ENCODE measurements at regions not wholly inside any gene's neighbourhood (a gene's known extent, or its start where the extent isn't known, plus 50 kb on each side); places are given as distances from the start of the nearest gene placed in this dataset.

DNA sequence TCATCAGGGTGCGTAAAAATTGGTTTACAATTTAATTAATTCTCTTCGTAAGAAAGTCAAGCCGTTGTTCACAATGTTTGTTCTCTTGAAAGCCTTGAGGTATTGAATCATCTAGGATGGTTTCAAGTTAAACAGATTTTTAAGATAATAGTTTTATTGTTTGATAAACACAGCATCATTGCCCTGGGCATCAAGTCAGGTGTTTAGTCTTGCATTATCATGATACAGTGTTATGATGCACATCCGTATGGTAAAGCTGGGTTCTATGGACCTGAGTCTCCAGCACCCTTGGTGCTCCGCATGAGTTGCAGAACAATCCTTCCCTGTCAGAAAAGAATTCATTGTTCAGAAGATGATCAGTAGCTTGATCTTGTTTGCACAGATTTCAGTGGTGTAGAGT is 359.5 kb downstream of the LMO4 start:
- no peak overlapping the region for H3K4me3 ChIP-seq (ENCODE audit: low read length)
- Mint-ChIP-seq H3K4me1 (no peaks in the 10 kb centered on the region), H3K36me3 (no peaks in the 10 kb centered on the region), H3K27ac (no peak overlapping the region), H3K4me3 (no peak overlapping the region), H3K9me3 (peaks cover 0 to 3% (median 0%) of the 10 kb centered on the region in 11 donors), H3K27me3 (peaks cover 0 to 23% (median 6%) of the 10 kb centered on the region in 5 donors)
- ChIA-PET POLR2A (no interaction called here), CTCF (no interaction called here)
- ATAC-seq (no peak), DNase-seq (no peak)
- intact Hi-C loops (cut with micrococcal nuclease), result no loop called here
- H3K36me3 ChIP-seq (ENCODE audit: control insufficient read depth in 2 of 3, insufficient read depth in 3 of 3, low read length in 3 of 3), result no peaks in the 10 kb centered on the region
- no peak overlapping the region for H3K27ac ChIP-seq (ENCODE audit: low read depth, low read length)
- H3K9me3 ChIP-seq (ENCODE audit: control insufficient read depth in 2 of 3, low read length in 3 of 3), result no peaks in the 10 kb centered on the region
- no peaks in the 10 kb centered on the region for H3K27me3 ChIP-seq (ENCODE audit: control insufficient read depth in 2 of 2, insufficient read depth in 2 of 2, low read length in 2 of 2)
- no peaks in the 10 kb centered on the region for H3K4me1 ChIP-seq (ENCODE audit: control insufficient read depth in 2 of 2, insufficient read depth in 2 of 2, low read length in 2 of 2)

- no peak overlapping the region for H3K27ac Mint-ChIP-seq
- H3K4me1 Mint-ChIP-seq, result no peaks in the 10 kb centered on the region
- H3K9me3 Mint-ChIP-seq, result peaks cover 0 to 6% (median 0%) of the 10 kb centered on the region in 11 donors
- Histone ChIP-seq H3K36me3 (ENCODE audit: control insufficient read depth in 2 of 3, insufficient read depth in 3 of 3, low read length in 3 of 3) (no peaks in the 10 kb centered on the region), H3K27ac (ENCODE audit: low read depth, low read length) (no peak overlapping the region), H3K4me3 (ENCODE audit: low read length) (no peak overlapping the region), H3K27me3 (ENCODE audit: control insufficient read depth in 2 of 2, insufficient read depth in 2 of 2, low read length in 2 of 2) (no peaks in the 10 kb centered on the region), H3K9me3 (ENCODE audit: control insufficient read depth in 2 of 3, low read length in 3 of 3) (no peaks in the 10 kb centered on the region), H3K4me1 (ENCODE audit: control insufficient read depth in 2 of 2, insufficient read depth in 2 of 2, low read length in 2 of 2) (no peaks in the 10 kb centered on the region)
- ATAC-seq (no peak), DNase-seq (no peak)
- H3K4me3 Mint-ChIP-seq, result no peak overlapping the region
- ChIA-PET POLR2A (no interaction called here), CTCF (no interaction called here)
- intact Hi-C loops (cut with micrococcal nuclease), result no loop called here
- H3K27me3 Mint-ChIP-seq, result peaks cover 0 to 21% (median 6%) of the 10 kb centered on the region in 5 donors
- H3K36me3 Mint-ChIP-seq, result no peaks in the 10 kb centered on the region
These were observed 360.8 kb downstream of the LMO4 start for GRCh38 chr1:87689487-87689886.

GRCh38 chr1:87696483-87696882 is 367.8 kb downstream of the LMO4 start:
- no peaks in the 10 kb centered on the region for H3K36me3 ChIP-seq (ENCODE audit: control insufficient read depth in 2 of 3, insufficient read depth in 3 of 3, low read length in 3 of 3)
- DNase-seq, result no peak
- ATAC-seq, result no peak
- Mint-ChIP-seq H3K36me3 (peaks cover 0 to 4% (median 0%) of the 10 kb centered on the region in 5 donors), H3K27me3 (peaks cover 0 to 4% (median 3%) of the 10 kb centered on the region in 5 donors), H3K9me3 (peaks cover 2 to 24% (median 9%) of the 10 kb centered on the region in 11 donors), H3K4me1 (no peaks in the 10 kb centered on the region), H3K4me3 (no peak overlapping the region), H3K27ac (no peak overlapping the region)
- no peaks in the 10 kb centered on the region for H3K27me3 ChIP-seq (ENCODE audit: control insufficient read depth in 2 of 2, insufficient read depth in 2 of 2, low read length in 2 of 2)
- POLR2A ChIA-PET, result no interaction called here
- no peak overlapping the region for H3K27ac ChIP-seq (ENCODE audit: low read depth, low read length)
- no peak overlapping the region for H3K4me3 ChIP-seq (ENCODE audit: low read length)
- CTCF ChIA-PET, result no interaction called here
- H3K4me1 ChIP-seq (ENCODE audit: control insufficient read depth in 2 of 2, insufficient read depth in 2 of 2, low read length in 2 of 2), result no peaks in the 10 kb centered on the region
- no peaks in the 10 kb centered on the region for H3K9me3 ChIP-seq (ENCODE audit: control insufficient read depth in 2 of 3, low read length in 3 of 3)
- intact Hi-C loops (cut with micrococcal nuclease), result loop anchor here in 1 of 2 donors (10.0 kb wide), 1 partner anchor 402 kb away; no protein-coding TSS in a partner anchor

GRCh38 chr1:87702455-87702854 is 373.8 kb downstream of the LMO4 start:
- H3K27ac ChIP-seq (ENCODE audit: low read depth, low read length), result no peak overlapping the region
- peaks cover 0 to 8% (median 0%) of the 10 kb centered on the region in 5 donors for H3K36me3 Mint-ChIP-seq
- no peak for ATAC-seq
- H3K27me3 ChIP-seq (ENCODE audit: control insufficient read depth in 2 of 2, insufficient read depth in 2 of 2, low read length in 2 of 2), result no peaks in the 10 kb centered on the region
- no peaks in the 10 kb centered on the region for H3K4me1 ChIP-seq (ENCODE audit: control insufficient read depth in 2 of 2, insufficient read depth in 2 of 2, low read length in 2 of 2)
- DNase-seq, result no peak
- H3K4me3 Mint-ChIP-seq, result no peak overlapping the region
- intact Hi-C loops (cut with micrococcal nuclease), result no loop called here
- no peak overlapping the region for H3K4me3 ChIP-seq (ENCODE audit: low read length)
- CTCF ChIA-PET, result no interaction called here
- H3K27ac Mint-ChIP-seq, result no peak overlapping the region
- no peaks in the 10 kb centered on the region for H3K36me3 ChIP-seq (ENCODE audit: control insufficient read depth in 2 of 3, insufficient read depth in 3 of 3, low read length in 3 of 3)
- no peaks in the 10 kb centered on the region for H3K4me1 Mint-ChIP-seq
- no peaks in the 10 kb centered on the region for H3K9me3 ChIP-seq (ENCODE audit: control insufficient read depth in 2 of 3, low read length in 3 of 3)
- peaks cover 0 to 36% (median 14%) of the 10 kb centered on the region in 11 donors for H3K9me3 Mint-ChIP-seq
- peaks cover 0 to 4% (median under 1%) of the 10 kb centered on the region in 5 donors for H3K27me3 Mint-ChIP-seq
- POLR2A ChIA-PET, result no interaction called here

GRCh38 chr1:87705233-87705632 is 376.6 kb downstream of the LMO4 start:
- Mint-ChIP-seq H3K4me1 (no peaks in the 10 kb centered on the region), H3K27ac (no peak overlapping the region), H3K4me3 (no peak overlapping the region), H3K9me3 (peaks cover 0 to 23% (median 9%) of the 10 kb centered on the region in 11 donors), H3K36me3 (peaks cover 0 to 4% (median 0%) of the 10 kb centered on the region in 5 donors), H3K27me3 (peaks cover 0 to 7% (median 0%) of the 10 kb centered on the region in 5 donors)
- no peaks in the 10 kb centered on the region for H3K9me3 ChIP-seq (ENCODE audit: control insufficient read depth in 2 of 3, low read length in 3 of 3)
- intact Hi-C loops (cut with micrococcal nuclease), result no loop called here
- ChIA-PET POLR2A (no interaction called here), CTCF (no interaction called here)
- no peaks in the 10 kb centered on the region for H3K4me1 ChIP-seq (ENCODE audit: control insufficient read depth in 2 of 2, insufficient read depth in 2 of 2, low read length in 2 of 2)
- no peaks in the 10 kb centered on the region for H3K27me3 ChIP-seq (ENCODE audit: control insufficient read depth in 2 of 2, insufficient read depth in 2 of 2, low read length in 2 of 2)
- H3K27ac ChIP-seq (ENCODE audit: low read depth, low read length), result no peak overlapping the region
- ATAC-seq (no peak), DNase-seq (no peak)
- no peak overlapping the region for H3K4me3 ChIP-seq (ENCODE audit: low read length)
- no peaks in the 10 kb centered on the region for H3K36me3 ChIP-seq (ENCODE audit: control insufficient read depth in 2 of 3, insufficient read depth in 3 of 3, low read length in 3 of 3)

DNA sequence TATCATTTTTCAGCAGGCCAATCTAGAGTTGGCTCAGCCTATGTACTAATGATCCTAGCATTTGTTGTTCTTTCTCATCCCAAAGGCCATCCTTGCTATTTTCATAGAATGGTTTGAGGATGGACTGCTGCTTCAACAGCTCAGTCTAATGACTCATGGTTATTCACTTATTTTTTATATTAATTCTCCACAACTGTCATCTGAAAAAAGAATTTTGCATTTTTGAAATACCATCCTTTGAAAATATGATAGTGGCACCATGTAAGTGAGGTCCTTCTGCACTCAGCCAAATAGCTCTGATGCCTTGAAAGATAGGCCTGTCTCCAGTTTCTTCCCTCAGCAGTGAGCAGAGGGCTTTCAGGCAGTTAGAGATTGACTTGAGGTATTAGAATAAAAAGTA is 377.5 kb downstream of the LMO4 start:
- ATAC-seq (no peak), DNase-seq (no peak)
- no peak overlapping the region for H3K4me3 ChIP-seq (ENCODE audit: low read length)
- H3K4me3 Mint-ChIP-seq, result no peak overlapping the region
- no peaks in the 10 kb centered on the region for H3K9me3 ChIP-seq (ENCODE audit: control insufficient read depth in 2 of 3, low read length in 3 of 3)
- H3K27ac ChIP-seq (ENCODE audit: low read depth, low read length), result no peak overlapping the region
- intact Hi-C loops (cut with micrococcal nuclease), result no loop called here
- H3K27me3 Mint-ChIP-seq, result peaks cover 0 to 7% (median 0%) of the 10 kb centered on the region in 5 donors
- no peaks in the 10 kb centered on the region for H3K27me3 ChIP-seq (ENCODE audit: control insufficient read depth in 2 of 2, insufficient read depth in 2 of 2, low read length in 2 of 2)
- peaks cover 0 to 4% (median 0%) of the 10 kb centered on the region in 5 donors for H3K36me3 Mint-ChIP-seq
- no peaks in the 10 kb centered on the region for H3K4me1 Mint-ChIP-seq
- ChIA-PET POLR2A (no interaction called here), CTCF (no interaction called here)
- no peaks in the 10 kb centered on the region for H3K36me3 ChIP-seq (ENCODE audit: control insufficient read depth in 2 of 3, insufficient read depth in 3 of 3, low read length in 3 of 3)
- H3K4me1 ChIP-seq (ENCODE audit: control insufficient read depth in 2 of 2, insufficient read depth in 2 of 2, low read length in 2 of 2), result no peaks in the 10 kb centered on the region
- H3K9me3 Mint-ChIP-seq, result peaks cover 0 to 13% (median 6%) of the 10 kb centered on the region in 11 donors
- H3K27ac Mint-ChIP-seq, result no peak overlapping the region

DNA sequence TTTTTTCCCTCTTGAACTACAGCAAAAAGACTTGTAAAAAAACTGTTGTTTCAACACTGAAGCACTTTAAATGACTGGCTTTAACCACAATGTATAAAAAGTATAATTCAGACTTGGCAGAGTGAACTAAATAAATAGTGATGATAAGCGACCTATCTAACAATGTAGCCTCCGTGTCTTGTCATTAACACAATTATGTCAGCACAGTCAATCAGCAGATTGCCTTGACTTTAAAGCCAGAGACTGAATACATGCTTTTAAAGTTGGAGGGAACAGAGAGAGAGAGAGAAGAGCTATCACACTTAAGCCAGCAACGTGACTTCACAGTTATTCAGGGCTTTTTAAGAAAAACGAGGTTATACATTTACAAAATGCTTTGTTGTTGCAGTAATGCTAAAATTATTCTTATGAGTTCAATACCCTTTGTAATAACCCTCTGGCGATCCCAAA is 378.1 kb downstream of the LMO4 start:
- H3K4me3 ChIP-seq (ENCODE audit: low read length), result no peak overlapping the region
- no peak for ATAC-seq
- no peak overlapping the region for H3K4me3 Mint-ChIP-seq
- H3K9me3 Mint-ChIP-seq, result peaks cover 0 to 10% (median 3%) of the 10 kb centered on the region in 11 donors
- no peaks in the 10 kb centered on the region for H3K4me1 ChIP-seq (ENCODE audit: control insufficient read depth in 2 of 2, insufficient read depth in 2 of 2, low read length in 2 of 2)
- H3K36me3 ChIP-seq (ENCODE audit: control insufficient read depth in 2 of 3, insufficient read depth in 3 of 3, low read length in 3 of 3), result no peaks in the 10 kb centered on the region
- H3K27ac ChIP-seq (ENCODE audit: low read depth, low read length), result no peak overlapping the region
- peaks cover 0 to 7% (median 0%) of the 10 kb centered on the region in 5 donors for H3K27me3 Mint-ChIP-seq
- H3K27ac Mint-ChIP-seq, result no peak overlapping the region
- intact Hi-C loops (cut with micrococcal nuclease), result no loop called here
- DNase-seq, result no peak
- no peaks in the 10 kb centered on the region for H3K9me3 ChIP-seq (ENCODE audit: control insufficient read depth in 2 of 3, low read length in 3 of 3)
- H3K4me1 Mint-ChIP-seq, result no peaks in the 10 kb centered on the region
- POLR2A ChIA-PET, result no interaction called here
- H3K36me3 Mint-ChIP-seq, result peaks cover 0 to 2% (median 0%) of the 10 kb centered on the region in 5 donors
- H3K27me3 ChIP-seq (ENCODE audit: control insufficient read depth in 2 of 2, insufficient read depth in 2 of 2, low read length in 2 of 2), result no peaks in the 10 kb centered on the region
- CTCF ChIA-PET, result no interaction called here
